ENCODE measurements at regions not wholly inside any gene's neighbourhood (a gene's known extent, or its start where the extent isn't known, plus 50 kb on each side); places are given as distances from the start of the nearest gene placed in this dataset.
"Not testable (repeated sequence)": the region's sequence is repeated elsewhere in the genome, so short reads cannot be mapped to it uniquely, and the experiment has no call there.

- DNase-seq: no peak
These were observed 306.2 kb downstream of the CCSER2 start for GRCh38 chr10:84634636-84635035.

GRCh38 chr10:84650628-84651027 lies 322.2 kb downstream of the CCSER2 start:
- not testable (repeated sequence) for DNase-seq

- DNase-seq: no peak
These were observed 326.3 kb downstream of the CCSER2 start for GRCh38 chr10:84654671-84655070.

- DNase-seq: no peak
These were observed 330.6 kb downstream of the CCSER2 start for GRCh38 chr10:84659027-84659426.

GRCh38 chr10:84659497-84660439 lies 331.4 kb downstream of the CCSER2 start:
- no peak for DNase-seq

GRCh38 chr10:84660450-84661159 lies 332.2 kb downstream of the CCSER2 start:
- no peak for DNase-seq

GRCh38 chr10:84665211-84665610 lies 336.8 kb downstream of the CCSER2 start:
- DNase-seq: no peak

- DNase-seq: no peak
These were observed 337.6 kb downstream of the CCSER2 start for GRCh38 chr10:84665883-84666463.

- DNase-seq: no peak
These were observed 339.9 kb downstream of the CCSER2 start for GRCh38 chr10:84668186-84668763.

GRCh38 chr10:84675060-84675459 lies 346.7 kb downstream of the CCSER2 start:
- no peak for DNase-seq

GRCh38 chr10:84676536-84676935 lies 348.1 kb downstream of the CCSER2 start:
- no peak for DNase-seq

- DNase-seq: no peak
These were observed 353.4 kb downstream of the CCSER2 start for GRCh38 chr10:84681781-84682180.

GRCh38 chr10:84683550-84683949 lies 355.2 kb downstream of the CCSER2 start:
- DNase-seq: no peak

- no peak for DNase-seq
These were observed 355.8 kb downstream of the CCSER2 start for GRCh38 chr10:84683980-84684740.

- DNase-seq: no peak
These were observed 356.8 kb downstream of the CCSER2 start for GRCh38 chr10:84685047-84685660.

- no peak for DNase-seq
These were observed 364.6 kb downstream of the CCSER2 start for GRCh38 chr10:84693006-84693405.

GRCh38 chr10:84695902-84696301 lies 367.5 kb downstream of the CCSER2 start:
- no peak for DNase-seq

GRCh38 chr10:84696610-84697009 lies 368.2 kb downstream of the CCSER2 start:
- no peak for DNase-seq

- DNase-seq: no peak
These were observed 370.6 kb downstream of the CCSER2 start for GRCh38 chr10:84698989-84699388.

- DNase-seq: no peak
These were observed 372.4 kb downstream of the CCSER2 start for GRCh38 chr10:84700668-84701369.

- no peak for DNase-seq
These were observed 373.0 kb downstream of the CCSER2 start for GRCh38 chr10:84701370-84701720.

Measured in fibroblast of skin of abdomen (primary cell).